ENCODE measurements at regions not wholly inside any gene's neighbourhood (a gene's known extent, or its start where the extent isn't known, plus 50 kb on each side); places are given as distances from the start of the nearest gene placed in this dataset.

- WGBS, result 56% methylated on average over 2 of the region's 2 CpGs
- no peaks in the 10 kb centered on the region for H3K9me3 ChIP-seq (ENCODE audit: control insufficient read depth in 4 of 4, low read length in 3 of 4)
- H3K9ac ChIP-seq (ENCODE audit: low read depth in 1 of 2, low read length in 2 of 2), result no peak overlapping the region
- no peak for DNase-seq (ENCODE audit: low spot score)
- no peak overlapping the region for H3K4me3 ChIP-seq (ENCODE audit: low read depth in 1 of 3, low read length in 3 of 3)
- no peaks in the 10 kb centered on the region for H3K4me1 ChIP-seq (ENCODE audit: control insufficient read depth in 4 of 4, insufficient read depth in 4 of 4, low read length in 3 of 4)
- no peaks in the 10 kb centered on the region for H3K36me3 ChIP-seq (ENCODE audit: control insufficient read depth in 4 of 4, insufficient read depth in 3 of 4, low read depth in 1 of 4, low read length in 3 of 4)
- H3K27me3 ChIP-seq (ENCODE audit: control insufficient read depth in 4 of 4, insufficient read depth in 4 of 4, low read length in 3 of 4), result no peaks in the 10 kb centered on the region
- TF ChIP-seq RAD21 (IDR thresholded peaks at IDR 0.05) (no peak), REST (IDR thresholded peaks at IDR 0.05) (no peak), NR2F2 (IDR thresholded peaks at IDR 0.05) (no peak), ATF3 (IDR thresholded peaks at IDR 0.05) (no peak), EGR1 (IDR thresholded peaks at IDR 0.05; ENCODE audit: low read depth in 2 of 2) (no peak), HNF4G (IDR thresholded peaks at IDR 0.05) (no peak), YY1 (IDR thresholded peaks at IDR 0.05) (no peak), CTCF (IDR thresholded peaks at IDR 0.05; ENCODE audit: low read depth, low read length, missing input control) (no peak), ZBTB33 (IDR thresholded peaks at IDR 0.05) (no peak), FOXA1 (IDR thresholded peaks at IDR 0.05) (no peak), GABPA (IDR thresholded peaks at IDR 0.05 in 1 of 2, conservative IDR thresholded peaks at IDR 0.05 in 1 of 2) (no peak), JUND (IDR thresholded peaks at IDR 0.05) (no peak), FOXA2 (IDR thresholded peaks at IDR 0.05) (no peak), RXRA (IDR thresholded peaks at IDR 0.05) (no peak), SP1 (IDR thresholded peaks at IDR 0.05) (no peak), HNF4A (conservative IDR thresholded peaks at IDR 0.05) (no peak)
- no peak overlapping the region for H3K27ac ChIP-seq (ENCODE audit: low read depth in 1 of 2, low read length in 2 of 2)
Observed at GRCh38 chr12:58414398-58414871, 473.1 kb downstream of the ATP23 start.

- H3K27me3 ChIP-seq (ENCODE audit: control insufficient read depth in 4 of 4, insufficient read depth in 4 of 4, low read length in 3 of 4), result no peaks in the 10 kb centered on the region
- H3K27ac ChIP-seq (ENCODE audit: low read depth in 1 of 2, low read length in 2 of 2), result no peak overlapping the region
- DNase-seq (ENCODE audit: low spot score), result no peak
- no peak overlapping the region for H3K4me3 ChIP-seq (ENCODE audit: low read depth in 1 of 3, low read length in 3 of 3)
- H3K36me3 ChIP-seq (ENCODE audit: control insufficient read depth in 4 of 4, insufficient read depth in 3 of 4, low read depth in 1 of 4, low read length in 3 of 4), result no peaks in the 10 kb centered on the region
- H3K4me1 ChIP-seq (ENCODE audit: control insufficient read depth in 4 of 4, insufficient read depth in 4 of 4, low read length in 3 of 4), result no peaks in the 10 kb centered on the region
- H3K9ac ChIP-seq (ENCODE audit: low read depth in 1 of 2, low read length in 2 of 2), result no peak overlapping the region
- H3K9me3 ChIP-seq (ENCODE audit: control insufficient read depth in 4 of 4, low read length in 3 of 4), result no peaks in the 10 kb centered on the region
- no peak for TF ChIP-seq REST (IDR thresholded peaks at IDR 0.05)
- no peak for TF ChIP-seq MAX (IDR thresholded peaks at IDR 0.05)
- TF ChIP-seq EGR1 (IDR thresholded peaks at IDR 0.05; ENCODE audit: low read depth in 2 of 2), result no peak
- TF ChIP-seq SP1 (IDR thresholded peaks at IDR 0.05), result no peak
- TF ChIP-seq FOXA2 (IDR thresholded peaks at IDR 0.05), result no peak
- no peak for TF ChIP-seq YY1 (IDR thresholded peaks at IDR 0.05)
- TF ChIP-seq RXRA (IDR thresholded peaks at IDR 0.05), result no peak
- no peak for TF ChIP-seq TAF1 (conservative IDR thresholded peaks at IDR 0.05)
- no peak for TF ChIP-seq RAD21 (IDR thresholded peaks at IDR 0.05)
- no peak for TF ChIP-seq HNF4G (IDR thresholded peaks at IDR 0.05)
- no peak for TF ChIP-seq NR2F2 (IDR thresholded peaks at IDR 0.05)
- no peak for TF ChIP-seq FOXA1 (IDR thresholded peaks at IDR 0.05)
- TF ChIP-seq ZBTB33 (IDR thresholded peaks at IDR 0.05), result no peak
- no peak for TF ChIP-seq JUND (IDR thresholded peaks at IDR 0.05)
- TF ChIP-seq ATF3 (IDR thresholded peaks at IDR 0.05), result no peak
Observed at GRCh38 chr12:58415716-58416115, 474.3 kb downstream of the ATP23 start.

Measured in liver (tissue), 8 donors.